NB4 (cell line): ENCODE measurements at regions not wholly inside any gene's neighbourhood (a gene's known extent, or its start where the extent isn't known, plus 50 kb on each side); places are given as distances from the start of the nearest gene placed in this dataset.

Source experiments
- POLR2A ChIP-seq: IDR thresholded peaks from 2 replicates; pipeline ENCODE4 v1.6.1; 2011; ENCODE audit warnings: mild to moderate bottlenecking; ENCODE audit not compliant: insufficient read length; ENCODE audit errors: extremely low read depth
- TF ChIP-seq, protein P1 (sequence below): IDR thresholded peaks from one replicate; pipeline ENCODE4 v1.5.1; 2012; ENCODE audit warnings: low read depth, low read length

DNA sequence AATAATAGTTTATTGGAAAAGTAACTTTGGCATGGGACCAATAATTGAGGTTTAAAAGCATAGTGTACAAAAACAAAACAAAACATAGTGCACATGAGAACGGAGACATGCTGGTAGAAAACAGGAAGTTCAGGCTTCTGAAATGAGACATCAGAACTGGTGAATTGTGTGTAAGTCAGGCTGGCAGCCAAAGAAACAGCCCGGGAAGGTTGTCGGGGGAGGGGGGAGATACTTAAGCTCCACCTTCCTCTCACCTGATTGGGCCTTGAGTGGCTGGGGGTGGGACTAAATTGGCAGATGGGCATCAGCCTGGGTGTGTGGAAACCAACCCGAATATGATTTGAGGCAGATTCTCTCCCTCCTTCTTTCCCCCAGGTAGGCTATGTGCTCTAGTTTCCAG, 256.3 kb downstream of the SMARCA2 start:
- TF ChIP-seq, protein P1, sequence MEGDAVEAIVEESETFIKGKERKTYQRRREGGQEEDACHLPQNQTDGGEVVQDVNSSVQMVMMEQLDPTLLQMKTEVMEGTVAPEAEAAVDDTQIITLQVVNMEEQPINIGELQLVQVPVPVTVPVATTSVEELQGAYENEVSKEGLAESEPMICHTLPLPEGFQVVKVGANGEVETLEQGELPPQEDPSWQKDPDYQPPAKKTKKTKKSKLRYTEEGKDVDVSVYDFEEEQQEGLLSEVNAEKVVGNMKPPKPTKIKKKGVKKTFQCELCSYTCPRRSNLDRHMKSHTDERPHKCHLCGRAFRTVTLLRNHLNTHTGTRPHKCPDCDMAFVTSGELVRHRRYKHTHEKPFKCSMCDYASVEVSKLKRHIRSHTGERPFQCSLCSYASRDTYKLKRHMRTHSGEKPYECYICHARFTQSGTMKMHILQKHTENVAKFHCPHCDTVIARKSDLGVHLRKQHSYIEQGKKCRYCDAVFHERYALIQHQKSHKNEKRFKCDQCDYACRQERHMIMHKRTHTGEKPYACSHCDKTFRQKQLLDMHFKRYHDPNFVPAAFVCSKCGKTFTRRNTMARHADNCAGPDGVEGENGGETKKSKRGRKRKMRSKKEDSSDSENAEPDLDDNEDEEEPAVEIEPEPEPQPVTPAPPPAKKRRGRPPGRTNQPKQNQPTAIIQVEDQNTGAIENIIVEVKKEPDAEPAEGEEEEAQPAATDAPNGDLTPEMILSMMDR = no peak
- no peak for TF ChIP-seq POLR2A
